D721Med (cell line): ENCODE measurements at regions not wholly inside any gene's neighbourhood (a gene's known extent, or its start where the extent isn't known, plus 50 kb on each side); places are given as distances from the start of the nearest gene placed in this dataset.

Experiments used
- DNase-seq: peaks from one replicate; pipeline ENCODE4 v3.0.0; 2011; ENCODE audit warnings: low spot score; ENCODE audit not compliant: insufficient read length
- FAIRE-seq: peaks from 2 replicates; lab custom pipeline; 2011; peaks lifted over from hg19 to GRCh38; lab: Jason Lieb, UNC
- CTCF ChIP-seq: IDR thresholded peaks from 2 replicates; pipeline ENCODE4 v1.5.1; 2012; ENCODE audit warnings: mild to moderate bottlenecking, control low read depth; ENCODE audit not compliant: insufficient read depth; ENCODE audit errors: missing control alignments

GRCh38 chr5:135221696-135222095, 177.3 kb downstream of the MACROH2A1 start:
- no peak for DNase-seq
- no peak for TF ChIP-seq CTCF
- no peak for FAIRE-seq

GRCh38 chr5:135221187-135221473, 177.9 kb downstream of the MACROH2A1 start:
- TF ChIP-seq CTCF: no peak
- DNase-seq (no peak), FAIRE-seq (no peak)

GRCh38 chr5:135220394-135221186, 178.4 kb downstream of the MACROH2A1 start:
- TF ChIP-seq CTCF: no peak
- DNase-seq: no peak
- FAIRE-seq: no peak

GRCh38 chr5:135219868-135220267, 179.2 kb downstream of the MACROH2A1 start:
- no peak for TF ChIP-seq CTCF
- no peak for FAIRE-seq
- no peak for DNase-seq

GRCh38 chr5:135218790-135219568, 180.1 kb downstream of the MACROH2A1 start:
- no peak for DNase-seq
- FAIRE-seq: no peak
- TF ChIP-seq CTCF: no peak

GRCh38 chr5:135218486-135218755, 180.6 kb downstream of the MACROH2A1 start:
- TF ChIP-seq CTCF: no peak
- FAIRE-seq: no peak
- no peak for DNase-seq
